Endothelial cell of umbilical vein (primary cell): ENCODE measurements at regions not wholly inside any gene's neighbourhood (a gene's known extent, or its start where the extent isn't known, plus 50 kb on each side); places are given as distances from the start of the nearest gene placed in this dataset.
"Not testable (repeated sequence)": the region's sequence is repeated elsewhere in the genome, so short reads cannot be mapped to it uniquely, and the experiment has no call there.

Experiments used
- MYC ChIP-seq: IDR thresholded peaks from one replicate; pipeline ENCODE4 v1.6.1; 2011; ENCODE audit warnings: mild to moderate bottlenecking, low read depth, low read length
- POLR2A ChIP-seq: IDR thresholded peaks from 2 replicates; pipeline ENCODE4 v1.6.1; 2012; ENCODE audit warnings: low read depth, mild to moderate bottlenecking, control low read depth, low read length
- POLR2AphosphoS5 ChIP-seq: IDR thresholded peaks from 2 replicates; pipeline ENCODE4 v1.6.1; 2012; ENCODE audit warnings: low read depth, mild to moderate bottlenecking, control low read depth, low read length, moderate library complexity; ENCODE audit not compliant: insufficient read depth
- TF ChIP-seq, protein P1 (sequence below), 2 donors: IDR thresholded peaks; 1 replicate in 1 of 2; 2 replicates in 1 of 2; pipeline ENCODE4 v1.5.1; 2011; ENCODE audit warnings: low read length in 2 of 2, mild to moderate bottlenecking in 2 of 2, moderate library complexity in 2 of 2, control low read depth in 1 of 2, inconsistent platforms in 1 of 2, low read depth in 1 of 2; ENCODE audit not compliant: insufficient read depth in 1 of 2; ENCODE audit errors: extremely low read depth in 1 of 2

DNA sequence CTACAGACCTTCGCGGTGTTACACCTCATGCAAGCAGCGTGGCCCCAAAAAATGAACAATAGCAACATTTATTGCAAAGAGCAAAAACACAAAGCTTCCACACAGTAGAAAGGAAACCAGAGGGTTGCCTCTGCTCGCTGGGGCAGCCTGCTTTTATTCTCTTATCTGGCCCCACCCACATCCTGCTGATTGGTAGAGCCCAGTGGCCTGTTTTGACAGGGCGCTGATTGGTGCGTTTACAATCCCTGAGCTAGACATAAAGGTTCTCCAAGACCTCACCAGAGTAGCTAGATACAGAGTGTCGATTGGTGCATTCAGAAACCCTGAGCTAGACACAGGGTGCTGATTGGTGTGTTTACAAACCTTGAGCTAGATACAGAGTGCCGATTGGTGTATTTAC lies 52.8 kb upstream of the MARK1 start:
- TF ChIP-seq, protein P1, sequence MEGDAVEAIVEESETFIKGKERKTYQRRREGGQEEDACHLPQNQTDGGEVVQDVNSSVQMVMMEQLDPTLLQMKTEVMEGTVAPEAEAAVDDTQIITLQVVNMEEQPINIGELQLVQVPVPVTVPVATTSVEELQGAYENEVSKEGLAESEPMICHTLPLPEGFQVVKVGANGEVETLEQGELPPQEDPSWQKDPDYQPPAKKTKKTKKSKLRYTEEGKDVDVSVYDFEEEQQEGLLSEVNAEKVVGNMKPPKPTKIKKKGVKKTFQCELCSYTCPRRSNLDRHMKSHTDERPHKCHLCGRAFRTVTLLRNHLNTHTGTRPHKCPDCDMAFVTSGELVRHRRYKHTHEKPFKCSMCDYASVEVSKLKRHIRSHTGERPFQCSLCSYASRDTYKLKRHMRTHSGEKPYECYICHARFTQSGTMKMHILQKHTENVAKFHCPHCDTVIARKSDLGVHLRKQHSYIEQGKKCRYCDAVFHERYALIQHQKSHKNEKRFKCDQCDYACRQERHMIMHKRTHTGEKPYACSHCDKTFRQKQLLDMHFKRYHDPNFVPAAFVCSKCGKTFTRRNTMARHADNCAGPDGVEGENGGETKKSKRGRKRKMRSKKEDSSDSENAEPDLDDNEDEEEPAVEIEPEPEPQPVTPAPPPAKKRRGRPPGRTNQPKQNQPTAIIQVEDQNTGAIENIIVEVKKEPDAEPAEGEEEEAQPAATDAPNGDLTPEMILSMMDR (IDR thresholded peaks at IDR 0.05; ENCODE audit: extremely low read depth in 1 of 2, insufficient read depth in 1 of 2, low read depth in 1 of 2, low read length in 2 of 2) = not testable (repeated sequence)
- TF ChIP-seq POLR2A, MYC, POLR2AphosphoS5: not testable (repeated sequence)
